Hepatocyte (in vitro differentiated cells): ENCODE measurements at regions not wholly inside any gene's neighbourhood (a gene's known extent, or its start where the extent isn't known, plus 50 kb on each side); places are given as distances from the start of the nearest gene placed in this dataset.

Experiments used
- DNase-seq: peaks from one replicate; pipeline ENCODE4 v3.0.0-alpha.2; 2016; ENCODE audit warnings: low spot score
- H2AFZ ChIP-seq: fragments of 200-600 bp; sonication (generic); 2 replicates; pipeline ENCODE4 v1.6.0; 2016; ENCODE audit warnings: antibody characterized with exemption, mild to moderate bottlenecking
- H3K27ac ChIP-seq: fragments of 200-600 bp; sonication (generic); 2 replicates; pipeline ENCODE4 v1.5.1; 2016; ENCODE audit warnings: mild to moderate bottlenecking
- H3K27me3 ChIP-seq: fragments of 200-600 bp; sonication (generic); 2 replicates; pipeline ENCODE4 v1.6.1; 2016
- H3K36me3 ChIP-seq: fragments of 200-600 bp; sonication (generic); replicated peaks from 2 replicates; pipeline ENCODE4 v1.5.1; 2016; ENCODE audit warnings: low read depth; ENCODE audit not compliant: insufficient read depth
- H3K4me1 ChIP-seq: fragments of 200-600 bp; sonication (generic); 2 replicates; pipeline ENCODE4 v1.5.1; 2016; ENCODE audit warnings: mild to moderate bottlenecking, moderate library complexity; ENCODE audit not compliant: insufficient read depth
- H3K4me2 ChIP-seq: fragments of 200-600 bp; sonication (generic); 2 replicates; pipeline ENCODE4 v1.6.0; 2016
- H3K4me3 ChIP-seq: fragments of 200-600 bp; sonication (generic); 2 replicates; pipeline ENCODE4 v1.5.1; 2016; ENCODE audit warnings: mild to moderate bottlenecking
- H3K79me2 ChIP-seq: fragments of 200-600 bp; sonication (generic); 2 replicates; pipeline ENCODE4 v1.6.0; 2017; ENCODE audit warnings: mild to moderate bottlenecking
- H3K9me2 ChIP-seq: fragments of 200-600 bp; sonication (generic); replicated peaks from 2 replicates; pipeline ENCODE4 v1.6.0; 2017; ENCODE audit warnings: mild to moderate bottlenecking; ENCODE audit not compliant: insufficient read depth
- H3K9me3 ChIP-seq: fragments of 200-600 bp; sonication (generic); 2 replicates; pipeline ENCODE4 v1.5.1; 2016; ENCODE audit warnings: low read depth, mild to moderate bottlenecking
- H4K20me1 ChIP-seq: fragments of 200-600 bp; sonication (generic); 2 replicates; pipeline ENCODE4 v1.6.0; 2016; ENCODE audit warnings: mild to moderate bottlenecking; ENCODE audit not compliant: insufficient read depth, poor library complexity, severe bottlenecking
- CTCF ChIP-seq: fragments of 200-600 bp; sonication (generic); IDR thresholded peaks from 2 replicates; pipeline ENCODE4 v1.5.1; 2016; ENCODE audit warnings: antibody characterized with exemption, mild to moderate bottlenecking; ENCODE audit not compliant: poor library complexity
- EZH2 ChIP-seq: fragments of 200-600 bp; sonication (generic); IDR thresholded peaks from 2 replicates; pipeline ENCODE4 v1.6.1; 2016; ENCODE audit warnings: antibody characterized with exemption, mild to moderate bottlenecking, borderline replicate concordance
- EZH2phosphoT487 ChIP-seq: fragments of 200-600 bp; sonication (generic); IDR thresholded peaks from one replicate; pipeline ENCODE4 v1.6.1; 2018; ENCODE audit warnings: antibody characterized with exemption, mild to moderate bottlenecking, low read depth, moderate library complexity; ENCODE audit not compliant: unreplicated experiment, severe bottlenecking
- WGBS: methylation state at CpG from one replicate; pipeline ENCODE4 v1.1.6; 2016; ENCODE audit warnings: low lambda C conversion rate; ENCODE audit errors: missing lambda C conversion rate; 5-methylcytosine and 5-hydroxymethylcytosine counted together

GRCh38 chr2:225270053-225270452 is 129.5 kb upstream of the NYAP2 start:
- Histone ChIP-seq H3K79me2 (no peaks in the 10 kb centered on the region), H3K27ac (no peak overlapping the region), H3K4me3 (no peak overlapping the region), H2AFZ (no peak overlapping the region), H4K20me1 (no peaks in the 10 kb centered on the region), H3K27me3 (no peaks in the 10 kb centered on the region), H3K9me2 (no peaks in the 10 kb centered on the region), H3K4me2 (no peak overlapping the region), H3K36me3 (no peaks in the 10 kb centered on the region), H3K9me3 (no peaks in the 10 kb centered on the region), H3K4me1 (peaks cover 2% of the 10 kb centered on the region)
- DNase-seq = no peak
- TF ChIP-seq EZH2phosphoT487 (no peak), CTCF (no peak), EZH2 (no peak)

DNA sequence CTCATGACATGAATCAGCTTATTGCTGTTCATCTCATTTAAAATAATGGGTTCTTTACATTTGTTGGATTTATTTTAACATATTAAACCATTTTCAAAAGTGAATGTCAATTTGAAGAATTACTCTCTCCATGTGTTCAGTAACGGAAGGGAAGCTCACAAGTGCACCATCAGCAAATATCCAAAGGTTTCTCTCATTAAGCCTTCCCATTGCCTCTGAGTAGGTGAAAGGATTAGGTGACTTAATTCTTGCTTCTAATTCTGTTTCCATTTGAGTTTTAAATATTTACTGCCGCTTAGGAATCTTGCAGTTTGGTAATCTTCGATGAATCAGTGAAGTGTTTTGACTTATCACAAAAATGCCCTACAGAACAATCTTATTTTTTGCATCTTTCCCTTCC is 145.1 kb upstream of the NYAP2 start:
- no peaks in the 10 kb centered on the region for H3K4me1 ChIP-seq
- no peaks in the 10 kb centered on the region for H3K79me2 ChIP-seq
- WGBS = 80% methylated on average over 3 of the region's 3 CpGs
- no peak overlapping the region for H3K4me3 ChIP-seq
- no peaks in the 10 kb centered on the region for H4K20me1 ChIP-seq
- H3K4me2 ChIP-seq = no peak overlapping the region
- no peak overlapping the region for H3K27ac ChIP-seq
- TF ChIP-seq CTCF (no peak), EZH2 (no peak), EZH2phosphoT487 (no peak)
- H3K9me2 ChIP-seq = no peaks in the 10 kb centered on the region
- H3K27me3 ChIP-seq = no peaks in the 10 kb centered on the region
- DNase-seq = no peak
- H3K9me3 ChIP-seq = no peaks in the 10 kb centered on the region
- H2AFZ ChIP-seq = no peak overlapping the region
- H3K36me3 ChIP-seq = no peaks in the 10 kb centered on the region

GRCh38 chr2:225244933-225245332 is 154.6 kb upstream of the NYAP2 start:
- H3K4me1 ChIP-seq = no peaks in the 10 kb centered on the region
- WGBS = 58% methylated on average over 4 of the region's 4 CpGs
- no peak overlapping the region for H2AFZ ChIP-seq
- no peaks in the 10 kb centered on the region for H3K79me2 ChIP-seq
- H3K27ac ChIP-seq = no peak overlapping the region
- no peaks in the 10 kb centered on the region for H3K9me3 ChIP-seq
- H3K4me3 ChIP-seq = no peak overlapping the region
- peaks cover 5% of the 10 kb centered on the region for H3K27me3 ChIP-seq
- H3K36me3 ChIP-seq = no peaks in the 10 kb centered on the region
- TF ChIP-seq EZH2phosphoT487 (no peak), EZH2 (no peak)
- H4K20me1 ChIP-seq = no peaks in the 10 kb centered on the region
- no peak for DNase-seq
- H3K9me2 ChIP-seq = no peaks in the 10 kb centered on the region
- H3K4me2 ChIP-seq = no peak overlapping the region

GRCh38 chr2:225236769-225237323 is 162.7 kb upstream of the NYAP2 start:
- Histone ChIP-seq H3K27ac (no peak overlapping the region), H3K4me1 (no peaks in the 10 kb centered on the region), H2AFZ (no peak overlapping the region), H3K36me3 (no peaks in the 10 kb centered on the region), H3K9me3 (no peaks in the 10 kb centered on the region), H3K4me2 (no peak overlapping the region), H3K27me3 (no peaks in the 10 kb centered on the region), H3K79me2 (no peaks in the 10 kb centered on the region), H3K4me3 (no peak overlapping the region), H4K20me1 (no peaks in the 10 kb centered on the region), H3K9me2 (no peaks in the 10 kb centered on the region)
- TF ChIP-seq CTCF (no peak), EZH2phosphoT487 (no peak), EZH2 (no peak)
- DNase-seq = no peak
- WGBS = 83% methylated on average over 4 of the region's 4 CpGs
